A549 (cell line): ENCODE measurements at regions not wholly inside any gene's neighbourhood (a gene's known extent, or its start where the extent isn't known, plus 50 kb on each side); places are given as distances from the start of the nearest gene placed in this dataset.

Experiments used
- ATAC-seq, 2 experiments: fragments of 200-7000 bp in 1 of 2; fragments of >200 bp in 1 of 2; cut with Nextera tagmentation in 1 of 2; cut with Tn5 transposase in 1 of 2; 3 replicates each; pipeline versions ENCODE4 v1.8.0 to v1.9.1; 2018 to 2020; ENCODE audit warnings: mild to moderate bottlenecking in 1 of 2, moderate library complexity in 1 of 2
- CTCF ChIA-PET: fragments of 300-600 bp; sonication (Branson Sonifier 250); formaldehyde crosslinking; extraction: SDS; loops from one replicate; lab custom pipeline; 2021; ENCODE audit warnings: antibody characterized with exemption, inconsistent platforms; lab: Yijun Ruan, JAX
- POLR2A ChIA-PET: fragments of 350-600 bp; formaldehyde crosslinking; extraction: SDS; loops from one replicate; lab custom pipeline; 2021; ENCODE audit warnings: antibody characterized with exemption, inconsistent platforms; lab: Yijun Ruan, JAX
- DNase-seq, 2 experiments: peaks; one replicate each; pipeline versions ENCODE4 v3.0.0 to v3.0.0-alpha.2; 2011 to 2016; ENCODE audit warnings: low read depth in 1 of 2, low spot score in 1 of 2
- FAIRE-seq: peaks from 2 replicates; lab custom pipeline; 2011; peaks lifted over from hg19 to GRCh38; lab: Jason Lieb, UNC
- H3K27ac ChIP-seq, 2 experiments: fragments of >200 bp; sonication (Bioruptor Twin); formaldehyde crosslinking; 3 replicates each; pipeline ENCODE4 v1.5.1; 2016 to 2017
- H3K4me1 ChIP-seq: fragments of >200 bp; sonication (Bioruptor Twin); formaldehyde crosslinking; 3 replicates; pipeline ENCODE4 v1.6.1; 2016
- H3K4me2 ChIP-seq: fragments of >200 bp; sonication (Bioruptor Twin); formaldehyde crosslinking; 3 replicates; pipeline ENCODE4 v1.6.1; 2016
- H3K4me3 ChIP-seq: fragments of >200 bp; sonication (Bioruptor Twin); formaldehyde crosslinking; 3 replicates; pipeline ENCODE4 v1.5.1; 2016
- H3K9me3 ChIP-seq: fragments of >200 bp; sonication (Bioruptor Twin); formaldehyde crosslinking; 3 replicates; pipeline ENCODE4 v1.6.1; 2016
- BHLHE40 ChIP-seq: IDR thresholded peaks from 2 replicates; pipeline ENCODE4 v1.6.1; 2012; ENCODE audit warnings: low read depth, low read length, inconsistent platforms
- CBX8 ChIP-seq: fragments of 200-600 bp; sonication (generic); IDR thresholded peaks from 2 replicates; pipeline ENCODE4 v1.6.1; 2016
- EHMT2 ChIP-seq: fragments of 200-600 bp; sonication (generic); IDR thresholded peaks from 2 replicates; pipeline ENCODE4 v1.6.1; 2016; ENCODE audit warnings: antibody characterized with exemption, low read depth, mild to moderate bottlenecking, moderate library complexity
- FOSB ChIP-seq: fragments of 250-450 bp; sonication (Bioruptor Pico); IDR thresholded peaks from 2 replicates; pipeline ENCODE4 v1.5.0; 2020; ENCODE audit warnings: mild to moderate bottlenecking, moderate library complexity
- GATA3 ChIP-seq: IDR thresholded peaks from 2 replicates; pipeline ENCODE4 v1.6.1; 2012; ENCODE audit warnings: borderline replicate concordance
- HDAC2 ChIP-seq: fragments of 200-600 bp; sonication (generic); IDR thresholded peaks from 2 replicates; pipeline ENCODE4 v1.6.1; 2016
- HOXA7 ChIP-seq: fragments of 250-450 bp; sonication (Bioruptor Pico); IDR thresholded peaks from 2 replicates; pipeline ENCODE4 v1.5.0; 2020; ENCODE audit warnings: mild to moderate bottlenecking, moderate library complexity
- HOXB13 ChIP-seq: fragments of 250-450 bp; sonication (Bioruptor Pico); IDR thresholded peaks from 2 replicates; pipeline ENCODE4 v1.5.0; 2020; ENCODE audit warnings: low read depth, mild to moderate bottlenecking, moderate library complexity
- HOXB5 ChIP-seq: fragments of 250-450 bp; sonication (Bioruptor Pico); IDR thresholded peaks from 2 replicates; pipeline ENCODE4 v1.5.0; 2020; ENCODE audit warnings: mild to moderate bottlenecking, moderate library complexity
- JUN ChIP-seq, 2 experiments: fragments of >200 bp; sonication (Bioruptor Twin); formaldehyde crosslinking; IDR thresholded peaks; 2 replicates in 1 of 2; 3 replicates in 1 of 2; pipeline ENCODE4 v1.6.1; 2016 to 2017
- KDM1A ChIP-seq: fragments of 200-600 bp; sonication (generic); IDR thresholded peaks from 2 replicates; pipeline ENCODE4 v1.6.1; 2016; ENCODE audit warnings: low read depth, mild to moderate bottlenecking
- MAZ ChIP-seq: fragments of 150-350 bp; IDR thresholded peaks from 2 replicates; pipeline ENCODE4 v1.6.1; 2014; ENCODE audit warnings: antibody characterized with exemption, low read depth, low read length, borderline replicate concordance
- MYC ChIP-seq: IDR thresholded peaks from 2 replicates; pipeline ENCODE4 v1.6.1; 2012; ENCODE audit warnings: mild to moderate bottlenecking, inconsistent platforms, low read length, improper control_type of control experiment, borderline replicate concordance
- NR3C1 ChIP-seq: fragments of >200 bp; sonication (Bioruptor Twin); formaldehyde crosslinking; IDR thresholded peaks from 3 replicates; pipeline ENCODE4 v1.6.1; 2017
- RAD21 ChIP-seq, 2 experiments: fragments of >200 bp in 1 of 2; sonication (Bioruptor Twin) in 1 of 2; formaldehyde crosslinking in 1 of 2; IDR thresholded peaks in 1 of 2; conservative IDR thresholded peaks in 1 of 2; 2 replicates in 1 of 2; 3 replicates in 1 of 2; pipeline ENCODE4 v1.6.1; 2012 to 2018; ENCODE audit warnings: inconsistent platforms in 1 of 2
- RARB ChIP-seq: fragments of 250-450 bp; sonication (Bioruptor Pico); IDR thresholded peaks from 2 replicates; pipeline ENCODE4 v1.8.0; 2021; ENCODE audit warnings: mild to moderate bottlenecking, moderate library complexity
- RCOR1 ChIP-seq: fragments of 150-350 bp; IDR thresholded peaks from 2 replicates; pipeline ENCODE4 v1.6.1; 2014; ENCODE audit warnings: antibody characterized with exemption, low read length, low read depth
- SMC3 ChIP-seq: fragments of >200 bp; sonication (Bioruptor Twin); formaldehyde crosslinking; IDR thresholded peaks from 3 replicates; pipeline ENCODE4 v1.6.1; 2018; ENCODE audit warnings: inconsistent platforms
- SREBF2 ChIP-seq: fragments of 450-650 bp; IDR thresholded peaks from 2 replicates; pipeline ENCODE4 v1.6.1; 2014; ENCODE audit warnings: mild to moderate bottlenecking, moderate library complexity
- TP53 ChIP-seq: fragments of 250-450 bp; sonication (Bioruptor Pico); IDR thresholded peaks from 2 replicates; pipeline ENCODE4 v1.5.0; 2021; ENCODE audit warnings: mild to moderate bottlenecking, moderate library complexity
- ZC3H11A ChIP-seq: fragments of 450-650 bp; IDR thresholded peaks from 2 replicates; pipeline ENCODE4 v1.6.1; 2014; ENCODE audit warnings: antibody characterized with exemption, mild to moderate bottlenecking
- WGBS: methylation state at CpG from one replicate; pipeline ENCODE4 v1.1.6; 2017; ENCODE audit errors: missing lambda C conversion rate; 5-methylcytosine and 5-hydroxymethylcytosine counted together
- TF ChIP-seq, protein P1 (sequence below): fragments of 450-650 bp; IDR thresholded peaks from 2 replicates; pipeline ENCODE4 v1.6.1; 2014; ENCODE audit warnings: antibody characterized with exemption
- TF ChIP-seq, protein P2 (sequence below): IDR thresholded peaks from 2 replicates; pipeline ENCODE4 v1.6.1; 2012
- TF ChIP-seq, protein P3 (sequence below): fragments of >200 bp; sonication (Bioruptor Twin); formaldehyde crosslinking; IDR thresholded peaks from 3 replicates; pipeline ENCODE4 v1.6.1; 2016
- TF ChIP-seq, protein P4 (sequence below): fragments of 250-450 bp; sonication (Bioruptor Pico); IDR thresholded peaks from 2 replicates; pipeline ENCODE4 v1.5.0; 2020; ENCODE audit warnings: low read depth, mild to moderate bottlenecking, moderate library complexity

DNA sequence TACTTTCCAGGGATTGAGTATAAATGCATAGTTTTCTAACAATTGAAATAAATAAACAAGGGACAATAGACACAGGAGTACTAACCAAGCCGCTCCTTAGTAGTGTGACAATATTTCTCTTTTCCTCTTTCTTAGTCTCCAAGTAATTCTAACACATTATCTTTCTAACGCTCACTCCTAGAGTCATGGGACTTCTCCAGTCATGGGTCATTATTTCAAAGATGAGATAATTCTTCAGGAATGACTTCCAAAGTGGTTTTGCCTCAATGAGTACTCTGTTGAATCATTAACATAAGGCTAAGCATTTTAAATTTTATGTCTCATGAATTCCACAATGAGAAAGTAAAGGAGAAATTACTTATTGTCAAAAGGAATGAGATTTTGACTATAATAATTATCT is 605.8 kb upstream of the ADAMTS5 start:
- 3% methylated on average over 2 of the region's 2 CpGs for WGBS
- H3K27ac ChIP-seq: no peak overlapping the region
- no peaks in the 10 kb centered on the region for H3K4me1 ChIP-seq
- POLR2A ChIA-PET: no interaction called here
- no peak for TF ChIP-seq HDAC2
- no peak for TF ChIP-seq KDM1A
- TF ChIP-seq FOSB: no peak
- TF ChIP-seq BHLHE40: no peak
- no peak for TF ChIP-seq MYC
- TF ChIP-seq EHMT2: no peak
- no peak for TF ChIP-seq ZC3H11A
- no peak for TF ChIP-seq MAZ
- no peak for TF ChIP-seq RAD21 (conservative IDR thresholded peaks at IDR 0.05 in 1 of 2, IDR thresholded peaks at IDR 0.05 in 1 of 2)
- no peak for TF ChIP-seq RCOR1
- TF ChIP-seq NR3C1: no peak
- no peak for TF ChIP-seq JUN (IDR thresholded peaks at IDR 0.05)
- no peak for TF ChIP-seq SREBF2
- TF ChIP-seq HOXA7 (CRISPR knock-in tag): no peak
- TF ChIP-seq RARB (CRISPR knock-in tag): no peak
- no peak for TF ChIP-seq GATA3
- TF ChIP-seq TP53 (CRISPR knock-in tag): no peak
- TF ChIP-seq, protein P1, sequence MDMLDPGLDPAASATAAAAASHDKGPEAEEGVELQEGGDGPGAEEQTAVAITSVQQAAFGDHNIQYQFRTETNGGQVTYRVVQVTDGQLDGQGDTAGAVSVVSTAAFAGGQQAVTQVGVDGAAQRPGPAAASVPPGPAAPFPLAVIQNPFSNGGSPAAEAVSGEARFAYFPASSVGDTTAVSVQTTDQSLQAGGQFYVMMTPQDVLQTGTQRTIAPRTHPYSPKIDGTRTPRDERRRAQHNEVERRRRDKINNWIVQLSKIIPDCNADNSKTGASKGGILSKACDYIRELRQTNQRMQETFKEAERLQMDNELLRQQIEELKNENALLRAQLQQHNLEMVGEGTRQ: no peak
- H3K9me3 ChIP-seq: no peaks in the 10 kb centered on the region
- no peak for DNase-seq
- H3K4me2 ChIP-seq: no peak overlapping the region
- CTCF ChIA-PET: no interaction called here
- no peak overlapping the region for H3K4me3 ChIP-seq
- FAIRE-seq: no peak
- no peak for ATAC-seq

DNA sequence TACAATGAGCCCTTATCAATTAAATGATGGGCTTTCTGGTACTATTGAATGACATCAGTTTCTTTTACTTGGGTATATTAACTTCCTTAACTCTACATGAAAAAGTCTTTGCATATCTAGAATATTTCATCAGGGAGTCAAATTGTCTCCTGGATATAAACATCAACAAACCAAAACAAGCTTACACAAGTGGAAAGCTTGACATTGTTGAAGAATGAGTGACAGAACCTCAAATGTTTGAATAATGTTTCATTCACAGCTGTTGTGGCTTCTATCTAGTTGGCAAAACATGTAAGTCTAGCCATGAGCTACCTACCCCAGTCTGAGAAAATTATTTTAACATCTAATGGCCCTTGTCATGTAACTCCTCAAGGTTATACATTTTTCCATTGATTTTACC is 604.8 kb upstream of the ADAMTS5 start:
- no peak for TF ChIP-seq HOXB5 (CRISPR knock-in tag)
- TF ChIP-seq, protein P1: no peak
- TF ChIP-seq, protein P2, sequence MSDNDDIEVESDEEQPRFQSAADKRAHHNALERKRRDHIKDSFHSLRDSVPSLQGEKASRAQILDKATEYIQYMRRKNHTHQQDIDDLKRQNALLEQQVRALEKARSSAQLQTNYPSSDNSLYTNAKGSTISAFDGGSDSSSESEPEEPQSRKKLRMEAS: no peak
- TF ChIP-seq ZC3H11A: no peak
- TF ChIP-seq, protein P3, sequence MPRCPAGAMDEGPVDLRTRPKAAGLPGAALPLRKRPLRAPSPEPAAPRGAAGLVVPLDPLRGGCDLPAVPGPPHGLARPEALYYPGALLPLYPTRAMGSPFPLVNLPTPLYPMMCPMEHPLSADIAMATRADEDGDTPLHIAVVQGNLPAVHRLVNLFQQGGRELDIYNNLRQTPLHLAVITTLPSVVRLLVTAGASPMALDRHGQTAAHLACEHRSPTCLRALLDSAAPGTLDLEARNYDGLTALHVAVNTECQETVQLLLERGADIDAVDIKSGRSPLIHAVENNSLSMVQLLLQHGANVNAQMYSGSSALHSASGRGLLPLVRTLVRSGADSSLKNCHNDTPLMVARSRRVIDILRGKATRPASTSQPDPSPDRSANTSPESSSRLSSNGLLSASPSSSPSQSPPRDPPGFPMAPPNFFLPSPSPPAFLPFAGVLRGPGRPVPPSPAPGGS: no peak
- TF ChIP-seq CBX8: no peak
- TF ChIP-seq HOXB13 (CRISPR knock-in tag): no peak
- TF ChIP-seq, protein P4, sequence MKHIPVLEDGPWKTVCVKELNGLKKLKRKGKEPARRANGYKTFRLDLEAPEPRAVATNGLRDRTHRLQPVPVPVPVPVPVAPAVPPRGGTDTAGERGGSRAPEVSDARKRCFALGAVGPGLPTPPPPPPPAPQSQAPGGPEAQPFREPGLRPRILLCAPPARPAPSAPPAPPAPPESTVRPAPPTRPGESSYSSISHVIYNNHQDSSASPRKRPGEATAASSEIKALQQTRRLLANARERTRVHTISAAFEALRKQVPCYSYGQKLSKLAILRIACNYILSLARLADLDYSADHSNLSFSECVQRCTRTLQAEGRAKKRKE (CRISPR knock-in tag): no peak
- no peak for TF ChIP-seq SMC3
- TF ChIP-seq, all 56 proteins: peak for 0
- H3K4me1 ChIP-seq: no peaks in the 10 kb centered on the region
- no peak overlapping the region for H3K4me3 ChIP-seq
- CTCF ChIA-PET: no interaction called here
- DNase-seq (no peak), ATAC-seq (no peak), FAIRE-seq (no peak)
- no peak overlapping the region for H3K27ac ChIP-seq
- POLR2A ChIA-PET: no interaction called here
- no peak overlapping the region for H3K4me2 ChIP-seq
- H3K9me3 ChIP-seq: no peaks in the 10 kb centered on the region
